ENCODE measurements at regions not wholly inside any gene's neighbourhood (a gene's known extent, or its start where the extent isn't known, plus 50 kb on each side); places are given as distances from the start of the nearest gene placed in this dataset.

DNA sequence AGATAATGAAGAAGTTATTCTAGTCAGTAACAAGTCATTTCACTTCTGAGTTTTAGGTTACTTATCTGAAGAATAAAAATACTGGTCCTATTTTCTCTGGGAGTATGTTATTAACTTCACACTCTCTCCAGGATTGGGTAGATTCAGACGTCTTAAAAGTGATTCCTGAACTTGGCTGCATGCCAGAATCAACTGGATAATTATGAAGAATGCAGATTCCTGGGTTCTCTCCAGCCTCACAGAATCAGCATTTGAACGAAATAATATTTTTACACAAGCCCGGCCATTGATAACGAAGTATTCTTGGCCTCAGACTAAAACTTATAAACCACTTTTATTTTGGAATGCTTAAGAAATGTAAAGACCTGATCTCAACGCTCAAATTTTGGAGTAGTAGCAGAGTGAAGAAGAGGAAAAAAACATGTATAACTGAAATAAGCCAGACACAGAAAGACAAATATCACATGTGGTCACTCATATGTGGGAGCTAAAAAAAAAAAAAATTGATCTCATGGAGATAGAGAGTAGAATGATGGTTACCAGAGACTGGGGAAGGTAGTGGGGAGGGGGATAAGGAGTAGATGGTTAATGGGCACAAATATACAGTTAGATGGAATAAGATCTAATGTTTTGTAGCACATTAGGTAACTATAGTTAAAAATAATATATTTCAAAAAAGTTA, 507.3 kb downstream of the ISL1 start:
- Histone ChIP-seq H2BK5ac (ENCODE audit: low read depth, low read length) (no peak overlapping the region), H3K4ac (replicated peaks; ENCODE audit: insufficient read length, low read depth, low read length) (no peak overlapping the region), H2BK12ac (ENCODE audit: low read depth, low read length) (no peak overlapping the region), H3K36me3 (ENCODE audit: control insufficient read depth in 2 of 4, insufficient read depth in 4 of 4, low read length in 3 of 4) (no peaks in the 10 kb centered on the region), H3K56ac (replicated peaks; ENCODE audit: insufficient read length, low read depth, low read length) (no peak overlapping the region), H3K4me2 (ENCODE audit: insufficient read depth in 1 of 2, low read depth in 2 of 2, low read length in 2 of 2) (no peak overlapping the region), H4K8ac (ENCODE audit: extremely low read depth, insufficient read depth, low read length) (no peak overlapping the region), H3K23me2 (ENCODE audit: low read depth, low read length) (no peaks in the 10 kb centered on the region), H3K27ac (ENCODE audit: low read depth, low read length) (no peak overlapping the region), H3K79me1 (ENCODE audit: low read depth, low read length) (no peaks in the 10 kb centered on the region), H3K4me3 (ENCODE audit: extremely low read depth in 1 of 4, insufficient read depth in 2 of 4, low read depth in 3 of 4, low read length in 4 of 4) (no peak overlapping the region), H3K23ac (ENCODE audit: insufficient read length) (no peak overlapping the region), H3K79me2 (ENCODE audit: control insufficient read depth in 1 of 2, insufficient read depth in 2 of 2, low read length in 2 of 2) (no peaks in the 10 kb centered on the region), H3K27me3 (replicated peaks in 1 of 4; ENCODE audit: control insufficient read depth in 3 of 4, extremely low read depth in 1 of 4, insufficient read depth in 3 of 4, low read length in 3 of 4) (no peaks in the 10 kb centered on the region), H3K18ac (ENCODE audit: extremely low read depth, low read length) (no peak overlapping the region), H3K9me3 (ENCODE audit: insufficient read depth in 2 of 2, low read depth in 1 of 2, low read length in 1 of 2) (no peaks in the 10 kb centered on the region), H2AK5ac (ENCODE audit: low read depth, low read length) (no peak overlapping the region), H2AFZ (ENCODE audit: low read length) (no peak overlapping the region), H3K9ac (replicated peaks in 1 of 4; ENCODE audit: extremely low read depth in 1 of 4, low read depth in 3 of 4, low read length in 3 of 4) (no peak overlapping the region), H4K91ac (replicated peaks; ENCODE audit: insufficient read length, low read length) (no peak overlapping the region), H4K5ac (ENCODE audit: insufficient read length, low read depth, low read length) (no peak overlapping the region), H4K20me1 (replicated peaks in 1 of 2; ENCODE audit: control insufficient read depth in 1 of 2, insufficient read depth in 2 of 2, low read length in 2 of 2) (no peaks in the 10 kb centered on the region), H3K4me1 (replicated peaks in 1 of 4; ENCODE audit: control insufficient read depth in 3 of 4, insufficient read depth in 4 of 4, low read length in 3 of 4) (no peaks in the 10 kb centered on the region), H2BK120ac (replicated peaks; ENCODE audit: low read depth, low read length) (no peak overlapping the region), H3K14ac (ENCODE audit: insufficient read length) (no peak overlapping the region), H2BK20ac (ENCODE audit: low read length) (no peak overlapping the region), H2BK15ac (ENCODE audit: low read length) (no peak overlapping the region)
- ChIA-PET POLR2A (ENCODE audit: partially characterized antibody) (no interaction called here), CTCF (ENCODE audit: partially characterized antibody) (no interaction called here)
- no peak for FAIRE-seq
- DNase-seq (ENCODE audit: low read depth in 1 of 2, low spot score in 2 of 2) = no peak
- 84% methylated on average over 5 of the region's 5 CpGs; no CpG with 5 or more reads in 1 of the 2 experiments for WGBS, 2 experiments (ENCODE audit: extremely low coverage in 1 of 2, insufficient coverage in 1 of 2, insufficient read length in 1 of 2, insufficient replicate concordance in 2 of 2, low coverage in 1 of 2, low lambda C conversion rate in 2 of 2, missing lambda C conversion rate in 1 of 2)
- TF ChIP-seq NANOG (IDR thresholded peaks at IDR 0.05; ENCODE audit: insufficient read depth, low read depth, low read length, poor library complexity, severe bottlenecking) = no peak
- TF ChIP-seq HDAC6 (IDR thresholded peaks at IDR 0.05; ENCODE audit: low read depth, low read length) = no peak
- no peak for TF ChIP-seq POU5F1 (IDR thresholded peaks at IDR 0.05; ENCODE audit: low read depth, low read length)
- TF ChIP-seq RXRA (IDR thresholded peaks at IDR 0.05; ENCODE audit: insufficient read depth, low read depth, low read length) = no peak
- TF ChIP-seq PHF8 (conservative IDR thresholded peaks at IDR 0.05; ENCODE audit: low read depth, low read length) = no peak
- no peak for TF ChIP-seq CHD2 (IDR thresholded peaks at IDR 0.05; ENCODE audit: low read length)
- TF ChIP-seq, protein P1, sequence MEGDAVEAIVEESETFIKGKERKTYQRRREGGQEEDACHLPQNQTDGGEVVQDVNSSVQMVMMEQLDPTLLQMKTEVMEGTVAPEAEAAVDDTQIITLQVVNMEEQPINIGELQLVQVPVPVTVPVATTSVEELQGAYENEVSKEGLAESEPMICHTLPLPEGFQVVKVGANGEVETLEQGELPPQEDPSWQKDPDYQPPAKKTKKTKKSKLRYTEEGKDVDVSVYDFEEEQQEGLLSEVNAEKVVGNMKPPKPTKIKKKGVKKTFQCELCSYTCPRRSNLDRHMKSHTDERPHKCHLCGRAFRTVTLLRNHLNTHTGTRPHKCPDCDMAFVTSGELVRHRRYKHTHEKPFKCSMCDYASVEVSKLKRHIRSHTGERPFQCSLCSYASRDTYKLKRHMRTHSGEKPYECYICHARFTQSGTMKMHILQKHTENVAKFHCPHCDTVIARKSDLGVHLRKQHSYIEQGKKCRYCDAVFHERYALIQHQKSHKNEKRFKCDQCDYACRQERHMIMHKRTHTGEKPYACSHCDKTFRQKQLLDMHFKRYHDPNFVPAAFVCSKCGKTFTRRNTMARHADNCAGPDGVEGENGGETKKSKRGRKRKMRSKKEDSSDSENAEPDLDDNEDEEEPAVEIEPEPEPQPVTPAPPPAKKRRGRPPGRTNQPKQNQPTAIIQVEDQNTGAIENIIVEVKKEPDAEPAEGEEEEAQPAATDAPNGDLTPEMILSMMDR (IDR thresholded peaks at IDR 0.05; ENCODE audit: control extremely low read depth in 1 of 3, insufficient read depth in 1 of 3, low read depth in 1 of 3, low read length in 3 of 3) = no peak
- TF ChIP-seq TAF1 (IDR thresholded peaks at IDR 0.05; ENCODE audit: low read depth, low read length) = no peak
- no peak for TF ChIP-seq GABPA (IDR thresholded peaks at IDR 0.05; ENCODE audit: borderline replicate concordance, insufficient read depth, low read length)
- no peak for TF ChIP-seq TBP (IDR thresholded peaks at IDR 0.05; ENCODE audit: low read depth, low read length)
- no peak for TF ChIP-seq TEAD4 (IDR thresholded peaks at IDR 0.05; ENCODE audit: low read depth, low read length)
